ENCODE measurements at regions not wholly inside any gene's neighbourhood (a gene's known extent, or its start where the extent isn't known, plus 50 kb on each side); places are given as distances from the start of the nearest gene placed in this dataset.
"Not testable (repeated sequence)": the region's sequence is repeated elsewhere in the genome, so short reads cannot be mapped to it uniquely, and the experiment has no call there.

GRCh38 chr7:156545979-156546378 lies 94.6 kb upstream of the RNF32 start:
- no peak for DNase-seq

- DNase-seq, result no peak
Measured at GRCh38 chr7:156544919-156545715, 95.5 kb upstream of the RNF32 start.

- no peak for DNase-seq
Measured at GRCh38 chr7:156543699-156544598, 96.6 kb upstream of the RNF32 start.

GRCh38 chr7:156540619-156541165 lies 99.9 kb upstream of the RNF32 start:
- DNase-seq, result no peak

- no peak for DNase-seq
Measured at GRCh38 chr7:156539999-156540398, 100.6 kb upstream of the RNF32 start.

- DNase-seq, result no peak
Measured at GRCh38 chr7:156537006-156537405, 103.6 kb upstream of the RNF32 start.

GRCh38 chr7:156534925-156535324 lies 105.6 kb upstream of the RNF32 start:
- DNase-seq, result no peak

GRCh38 chr7:156533964-156534363 lies 106.6 kb upstream of the RNF32 start:
- no peak for DNase-seq

GRCh38 chr7:156533420-156533819 lies 107.2 kb upstream of the RNF32 start:
- DNase-seq, result no peak

GRCh38 chr7:156532016-156532602 lies 108.5 kb upstream of the RNF32 start:
- no peak for DNase-seq

- DNase-seq, result no peak
Measured at GRCh38 chr7:156529956-156530355, 110.6 kb upstream of the RNF32 start.

GRCh38 chr7:156527458-156527890 lies 113.1 kb upstream of the RNF32 start:
- DNase-seq, result no peak

- no peak for DNase-seq
Measured at GRCh38 chr7:156524818-156525597, 115.6 kb upstream of the RNF32 start.

- DNase-seq, result no peak
Measured at GRCh38 chr7:156523447-156524048, 117.0 kb upstream of the RNF32 start.

- no peak for DNase-seq
Measured at GRCh38 chr7:156522801-156523200, 117.8 kb upstream of the RNF32 start.

- no peak for DNase-seq
Measured at GRCh38 chr7:156519070-156519469, 121.5 kb upstream of the RNF32 start.

- no peak for DNase-seq
Measured at GRCh38 chr7:156518466-156518865, 122.1 kb upstream of the RNF32 start.

- not testable (repeated sequence) for DNase-seq
Measured at GRCh38 chr7:156517858-156518257, 122.7 kb upstream of the RNF32 start.

- no peak for DNase-seq
Measured at GRCh38 chr7:156516791-156517378, 123.7 kb upstream of the RNF32 start.

- no peak for DNase-seq
Measured at GRCh38 chr7:156515911-156516790, 124.4 kb upstream of the RNF32 start.

- DNase-seq, result no peak
Measured at GRCh38 chr7:156514851-156515250, 125.7 kb upstream of the RNF32 start.
